Immature natural killer cell (primary cell): ENCODE measurements at regions not wholly inside any gene's neighbourhood (a gene's known extent, or its start where the extent isn't known, plus 50 kb on each side); places are given as distances from the start of the nearest gene placed in this dataset.

Experiments used
- DNase-seq, 3 donors: peaks; one replicate each; pipeline ENCODE4 v3.0.0; 2022; ENCODE audit warnings: mixed read lengths in 1 of 3
- H3K27ac Mint-ChIP-seq, 6 donors: one replicate each; pipeline ENCODE4 v1.8.0; 2020; ENCODE audit warnings: mixed read lengths in 6 of 6, mild to moderate bottlenecking in 5 of 6, inconsistent platforms in 4 of 6, moderate library complexity in 3 of 6
- H3K27me3 Mint-ChIP-seq, 3 donors: one replicate each; pipeline ENCODE4 v1.8.0; 2020 to 2021; ENCODE audit warnings: low read depth in 3 of 3, mild to moderate bottlenecking in 3 of 3, mixed read lengths in 3 of 3, moderate library complexity in 3 of 3, inconsistent platforms in 1 of 3
- H3K36me3 Mint-ChIP-seq, 3 donors: one replicate each; pipeline ENCODE4 v1.8.0; 2020; ENCODE audit warnings: mixed read lengths in 3 of 3, inconsistent platforms in 2 of 3, mild to moderate bottlenecking in 2 of 3
- H3K4me1 Mint-ChIP-seq, 2 donors: one replicate each; pipeline ENCODE4 v1.8.0; 2020; ENCODE audit warnings: inconsistent platforms in 2 of 2, mild to moderate bottlenecking in 2 of 2, mixed read lengths in 2 of 2, moderate library complexity in 1 of 2
- H3K4me3 Mint-ChIP-seq, 5 donors: one replicate each; pipeline ENCODE4 v1.8.0; 2020; ENCODE audit warnings: mild to moderate bottlenecking in 5 of 5, mixed read lengths in 5 of 5, inconsistent platforms in 3 of 5, moderate library complexity in 3 of 5
- H3K9me3 Mint-ChIP-seq, 6 donors: one replicate each; pipeline ENCODE4 v1.8.0; 2020; ENCODE audit warnings: mild to moderate bottlenecking in 6 of 6, mixed read lengths in 6 of 6, inconsistent platforms in 4 of 6, moderate library complexity in 3 of 6

DNA sequence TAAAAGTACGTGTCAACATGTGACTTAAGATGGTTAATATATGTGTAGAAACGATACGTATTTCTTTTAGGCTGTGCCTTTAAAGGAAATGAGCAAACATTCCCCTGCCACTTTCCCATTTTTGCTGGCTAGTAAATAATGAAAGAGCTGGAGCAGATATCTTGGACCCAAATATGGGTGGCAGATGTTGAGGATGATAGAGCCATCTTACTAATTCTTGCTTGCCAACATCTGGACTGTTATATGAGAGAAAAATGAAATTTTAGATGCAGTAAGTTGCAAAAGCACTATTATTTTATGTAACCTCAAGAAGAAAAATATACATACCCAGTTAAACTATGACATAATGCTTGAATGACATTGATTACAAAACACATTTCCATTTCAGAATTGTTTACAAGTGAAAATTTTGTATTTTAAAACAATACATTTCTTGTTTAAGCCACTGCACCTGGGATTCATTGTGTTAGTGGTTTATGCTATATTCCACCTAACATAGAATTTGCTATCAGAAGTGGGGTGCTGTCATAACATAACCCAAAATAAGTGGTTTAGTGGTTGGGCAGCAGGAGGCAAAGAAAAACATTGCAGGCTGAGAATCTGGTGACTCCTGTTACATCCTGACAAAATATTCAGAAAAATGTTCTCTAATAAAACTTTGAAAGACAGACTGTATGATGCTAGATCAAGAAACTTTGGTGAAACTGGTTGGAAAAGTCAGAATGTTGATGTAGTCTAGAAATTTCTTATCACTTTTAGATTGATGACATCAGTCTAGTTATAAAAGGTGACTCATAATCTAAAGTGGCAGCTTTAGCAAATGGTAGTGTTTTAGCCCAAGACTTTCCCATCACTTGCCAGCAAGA lies 305.0 kb downstream of the PTEN start:
- H3K36me3 Mint-ChIP-seq, result peaks cover 3 to 5% (median 4%) of the 10 kb centered on the region in 3 donors

GRCh38 chr10:88169037-88169319 lies 305.6 kb downstream of the PTEN start:
- Mint-ChIP-seq H3K27ac (no peak overlapping the region), H3K4me3 (no peak overlapping the region), H3K9me3 (peaks cover 0 to 3% (median 0%) of the 10 kb centered on the region in 6 donors), H3K36me3 (peaks cover 3 to 5% (median 4%) of the 10 kb centered on the region in 3 donors), H3K4me1 (peaks cover 0 to 5% of the 10 kb centered on the region in 2 donors), H3K27me3 (peaks cover 0 to 2% (median 1%) of the 10 kb centered on the region in 3 donors)
- DNase-seq, result no peak

More for the DNA sequence above, 305.0 kb downstream of the PTEN start:
- no peak for DNase-seq
- Mint-ChIP-seq H3K4me3 (no peak overlapping the region), H3K4me1 (peaks cover under 1 to 8% of the 10 kb centered on the region in 2 donors), H3K9me3 (peaks cover 0 to 3% (median 0%) of the 10 kb centered on the region in 6 donors), H3K27me3 (peaks cover 0 to 2% (median 1%) of the 10 kb centered on the region in 3 donors), H3K27ac (no peak overlapping the region)

- Mint-ChIP-seq H3K9me3 (peaks cover 0 to 13% (median 4%) of the 10 kb centered on the region in 6 donors), H3K4me3 (no peak overlapping the region), H3K27me3 (peaks cover 0 to 2% (median 1%) of the 10 kb centered on the region in 3 donors), H3K27ac (no peak overlapping the region), H3K36me3 (peaks cover 5 to 9% (median 8%) of the 10 kb centered on the region in 3 donors), H3K4me1 (peaks cover 0 to 5% of the 10 kb centered on the region in 2 donors)
- DNase-seq, result no peak
Observed at GRCh38 chr10:88170628-88171027, 307.2 kb downstream of the PTEN start.

- Mint-ChIP-seq H3K9me3 (peaks cover 0 to 17% (median 6%) of the 10 kb centered on the region in 6 donors), H3K4me3 (no peak overlapping the region), H3K36me3 (peaks cover 5 to 13% (median 8%) of the 10 kb centered on the region in 3 donors)
Observed at GRCh38 chr10:88172159-88172558, 308.7 kb downstream of the PTEN start.

DNA sequence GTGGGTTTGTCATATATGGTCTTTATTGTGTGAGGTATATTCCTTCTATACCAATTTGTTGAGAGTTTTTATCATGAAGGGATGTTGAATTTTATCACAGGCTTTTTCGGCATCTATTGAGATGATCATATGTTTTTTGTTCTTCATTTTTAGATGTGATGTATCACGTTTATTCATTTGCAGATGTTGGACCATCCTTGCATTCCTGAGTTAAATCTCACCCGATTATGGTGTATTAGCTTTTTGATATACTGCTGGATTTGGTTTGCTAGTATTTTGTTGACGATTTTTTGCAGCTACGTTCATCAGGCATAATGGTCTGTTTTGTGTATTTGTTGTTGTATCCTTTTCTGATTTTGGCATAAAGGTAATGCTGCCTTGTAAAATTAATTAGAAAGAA lies 311.0 kb downstream of the PTEN start:
- Mint-ChIP-seq H3K9me3 (peaks cover 0 to 22% (median 9%) of the 10 kb centered on the region in 6 donors), H3K4me1 (peaks cover 0 to 5% of the 10 kb centered on the region in 2 donors), H3K27me3 (peaks cover 0 to 3% (median 1%) of the 10 kb centered on the region in 3 donors), H3K27ac (no peak overlapping the region), H3K4me3 (no peak overlapping the region), H3K36me3 (peaks cover 5 to 13% (median 5%) of the 10 kb centered on the region in 3 donors)
- no peak for DNase-seq

More at GRCh38 chr10:88172159-88172558, 308.7 kb downstream of the PTEN start:
- no peak for DNase-seq
- Mint-ChIP-seq H3K27ac (no peak overlapping the region), H3K4me1 (peaks cover 0 to 5% of the 10 kb centered on the region in 2 donors), H3K27me3 (peaks cover 0 to 3% (median 1%) of the 10 kb centered on the region in 3 donors)

- Mint-ChIP-seq H3K9me3 (peaks cover 0 to 22% (median 8%) of the 10 kb centered on the region in 6 donors), H3K27me3 (peaks cover 2 to 3% (median 3%) of the 10 kb centered on the region in 3 donors), H3K27ac (no peak overlapping the region), H3K4me1 (no peaks in the 10 kb centered on the region), H3K4me3 (no peak overlapping the region), H3K36me3 (peaks cover 5 to 13% (median 5%) of the 10 kb centered on the region in 3 donors)
- DNase-seq, result no peak
Observed at GRCh38 chr10:88178758-88179157, 315.3 kb downstream of the PTEN start.

- peaks cover 5 to 8% (median 5%) of the 10 kb centered on the region in 3 donors for H3K36me3 Mint-ChIP-seq
- no peak overlapping the region for H3K27ac Mint-ChIP-seq
- no peaks in the 10 kb centered on the region for H3K4me1 Mint-ChIP-seq
- peaks cover 0 to 20% (median 5%) of the 10 kb centered on the region in 6 donors for H3K9me3 Mint-ChIP-seq
- H3K4me3 Mint-ChIP-seq, result no peak overlapping the region
- peaks cover 2 to 3% (median 3%) of the 10 kb centered on the region in 3 donors for H3K27me3 Mint-ChIP-seq
- DNase-seq, result no peak
Observed at GRCh38 chr10:88179831-88180230, 316.4 kb downstream of the PTEN start.

- no peak for DNase-seq
- Mint-ChIP-seq H3K4me1 (no peaks in the 10 kb centered on the region), H3K9me3 (peaks cover 0 to 7% (median 3%) of the 10 kb centered on the region in 6 donors), H3K27me3 (peaks cover 2 to 5% (median 3%) of the 10 kb centered on the region in 3 donors), H3K36me3 (peaks cover 0 to 5% (median 5%) of the 10 kb centered on the region in 3 donors), H3K27ac (no peak overlapping the region), H3K4me3 (no peak overlapping the region)
Observed at GRCh38 chr10:88181902-88182600, 318.6 kb downstream of the PTEN start.

DNA sequence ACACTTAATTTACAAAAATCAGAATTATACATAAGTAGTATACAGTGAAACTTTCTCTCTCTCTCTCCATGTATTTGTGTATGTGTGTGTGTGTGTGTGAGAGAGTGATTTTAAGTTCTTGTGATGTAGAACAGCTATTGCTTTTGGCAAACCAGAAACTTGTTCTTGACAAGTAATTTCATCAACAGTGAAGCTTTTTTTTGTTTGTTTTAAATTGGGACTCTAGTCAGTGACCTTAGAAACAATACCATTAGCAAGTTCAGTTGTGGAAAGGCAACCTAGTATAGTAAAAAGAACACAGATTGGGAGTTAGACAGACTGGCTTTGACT lies 319.1 kb downstream of the PTEN start:
- H3K4me3 Mint-ChIP-seq, result no peak overlapping the region
- H3K9me3 Mint-ChIP-seq, result peaks cover 0 to 2% (median 0%) of the 10 kb centered on the region in 6 donors
- no peak for DNase-seq

GRCh38 chr10:88184543-88185297 lies 321.3 kb downstream of the PTEN start:
- H3K4me1 Mint-ChIP-seq, result no peaks in the 10 kb centered on the region
- H3K27me3 Mint-ChIP-seq, result peaks cover 2 to 5% (median 3%) of the 10 kb centered on the region in 3 donors
- H3K4me3 Mint-ChIP-seq, result no peak overlapping the region

More for the DNA sequence above, 319.1 kb downstream of the PTEN start:
- Mint-ChIP-seq H3K36me3 (peaks cover 0 to 2% (median under 1%) of the 10 kb centered on the region in 3 donors), H3K4me1 (no peaks in the 10 kb centered on the region), H3K27me3 (peaks cover 2 to 5% (median 3%) of the 10 kb centered on the region in 3 donors), H3K27ac (no peak overlapping the region)

GRCh38 chr10:88185830-88186229 lies 322.4 kb downstream of the PTEN start:
- no peak for DNase-seq
- no peak overlapping the region for H3K4me3 Mint-ChIP-seq
- no peaks in the 10 kb centered on the region for H3K9me3 Mint-ChIP-seq
- H3K36me3 Mint-ChIP-seq, result no peaks in the 10 kb centered on the region
- peaks cover 3 to 7% (median 5%) of the 10 kb centered on the region in 3 donors for H3K27me3 Mint-ChIP-seq
- H3K4me1 Mint-ChIP-seq, result no peaks in the 10 kb centered on the region
- H3K27ac Mint-ChIP-seq, result no peak overlapping the region

More at GRCh38 chr10:88184543-88185297, 321.3 kb downstream of the PTEN start:
- Mint-ChIP-seq H3K27ac (no peak overlapping the region), H3K36me3 (no peaks in the 10 kb centered on the region), H3K9me3 (no peaks in the 10 kb centered on the region)
- DNase-seq, result no peak

- Mint-ChIP-seq H3K4me3 (no peak overlapping the region), H3K27ac (no peak overlapping the region), H3K4me1 (no peaks in the 10 kb centered on the region), H3K27me3 (peaks cover 3 to 6% (median 5%) of the 10 kb centered on the region in 3 donors), H3K9me3 (no peaks in the 10 kb centered on the region), H3K36me3 (no peaks in the 10 kb centered on the region)
- no peak for DNase-seq
Observed at GRCh38 chr10:88186335-88186734, 322.9 kb downstream of the PTEN start.

DNA sequence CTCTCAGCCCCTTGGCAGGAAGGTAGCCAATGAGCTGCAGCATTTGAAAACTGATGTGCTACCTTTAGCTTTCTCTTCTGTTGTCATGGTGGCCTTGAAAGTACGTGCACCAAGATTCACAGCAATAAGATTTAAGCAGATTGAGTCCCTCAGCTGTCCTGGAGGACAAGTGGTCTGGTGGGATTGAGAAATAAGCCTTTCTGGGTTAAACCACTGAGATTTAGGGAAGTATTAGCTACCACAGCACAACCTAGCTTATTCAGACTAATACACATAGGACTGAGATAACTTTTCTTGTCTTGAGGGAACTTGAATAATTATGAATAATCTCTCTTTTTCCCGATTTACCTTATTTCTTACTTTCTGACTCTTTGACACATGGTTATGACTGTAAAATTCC lies 324.0 kb downstream of the PTEN start:
- no peaks in the 10 kb centered on the region for H3K9me3 Mint-ChIP-seq
- DNase-seq, result no peak
- H3K36me3 Mint-ChIP-seq, result no peaks in the 10 kb centered on the region
- H3K4me3 Mint-ChIP-seq, result no peak overlapping the region
- no peaks in the 10 kb centered on the region for H3K4me1 Mint-ChIP-seq
- H3K27ac Mint-ChIP-seq, result no peak overlapping the region
- H3K27me3 Mint-ChIP-seq, result peaks cover 3 to 6% (median 5%) of the 10 kb centered on the region in 3 donors
